Loucy (cell line): ENCODE measurements at regions not wholly inside any gene's neighbourhood (a gene's known extent, or its start where the extent isn't known, plus 50 kb on each side); places are given as distances from the start of the nearest gene placed in this dataset.

Source experiments
- H2AFZ ChIP-seq: fragments of 200-600 bp; sonication (generic); 2 replicates; pipeline ENCODE4 v1.6.0; 2016; ENCODE audit warnings: antibody characterized with exemption, mild to moderate bottlenecking, low read length, moderate library complexity
- H3F3A ChIP-seq: fragments of 200-600 bp; 2 replicates; pipeline ENCODE4 v1.6.0; 2016; ENCODE audit warnings: antibody characterized with exemption, low read depth, mild to moderate bottlenecking
- H3K27me3 ChIP-seq: fragments of 200-600 bp; sonication (generic); 2 replicates; pipeline ENCODE4 v1.6.1; 2014; ENCODE audit warnings: low read length, mild to moderate bottlenecking; ENCODE audit not compliant: insufficient read depth, poor library complexity, severe bottlenecking
- H3K36me3 ChIP-seq: fragments of 200-600 bp; sonication (generic); 2 replicates; pipeline ENCODE4 v1.6.1; 2016; ENCODE audit warnings: low read length; ENCODE audit not compliant: insufficient read depth
- H3K4me1 ChIP-seq: fragments of 200-600 bp; sonication (generic); 2 replicates; pipeline ENCODE4 v1.5.1; 2014; ENCODE audit warnings: low read length, mild to moderate bottlenecking; ENCODE audit not compliant: insufficient read depth, poor library complexity, severe bottlenecking
- H3K4me2 ChIP-seq: fragments of 200-600 bp; sonication (generic); 2 replicates; pipeline ENCODE4 v1.6.0; 2014; ENCODE audit warnings: antibody characterized with exemption, low read length, low read depth, mild to moderate bottlenecking; ENCODE audit not compliant: poor library complexity, severe bottlenecking
- H3K4me3 ChIP-seq: fragments of 200-600 bp; sonication (generic); 2 replicates; pipeline ENCODE4 v1.5.1; 2014; ENCODE audit warnings: low read length, mild to moderate bottlenecking, mixed read lengths; ENCODE audit not compliant: poor library complexity, severe bottlenecking
- H3K79me2 ChIP-seq: fragments of 200-600 bp; sonication (generic); 2 replicates; pipeline ENCODE4 v1.6.1; 2014; ENCODE audit warnings: low read length; ENCODE audit not compliant: insufficient read depth
- H3K9ac ChIP-seq: fragments of 200-600 bp; sonication (generic); 2 replicates; pipeline ENCODE4 v1.6.0; 2014; ENCODE audit warnings: mild to moderate bottlenecking, low read depth, low read length, moderate library complexity; ENCODE audit not compliant: poor library complexity, severe bottlenecking
- H3K9me2 ChIP-seq: fragments of 200-600 bp; sonication (generic); replicated peaks from 2 replicates; pipeline ENCODE4 v1.6.1; 2016; ENCODE audit warnings: low read depth, low read length, mixed read lengths
- H3K9me3 ChIP-seq: fragments of 200-600 bp; sonication (generic); 2 replicates; pipeline ENCODE4 v1.6.1; 2014; ENCODE audit warnings: mild to moderate bottlenecking, antibody characterized with exemption, low read length, low read depth; ENCODE audit not compliant: insufficient read depth
- H4K20me1 ChIP-seq: fragments of 200-600 bp; sonication (generic); 2 replicates; pipeline ENCODE4 v1.6.0; 2014; ENCODE audit warnings: antibody characterized with exemption, low read length, mild to moderate bottlenecking; ENCODE audit not compliant: insufficient read depth, poor library complexity, severe bottlenecking
- EZH2phosphoT487 ChIP-seq: fragments of 200-600 bp; IDR thresholded peaks from 2 replicates; pipeline ENCODE4 v1.6.1; 2018; ENCODE audit warnings: antibody characterized with exemption, mild to moderate bottlenecking, moderate library complexity, borderline replicate concordance
- TF ChIP-seq, protein P1 (sequence below): fragments of 200-600 bp; sonication (generic); conservative IDR thresholded peaks from 2 replicates; pipeline ENCODE4 v1.5.1; 2014; ENCODE audit warnings: mild to moderate bottlenecking, antibody characterized with exemption, low read length

GRCh38 chr1:117680316-117681002 is 74.6 kb downstream of the TENT5C start:
- Histone ChIP-seq H3K4me1 (no peaks in the 10 kb centered on the region), H2AFZ (no peak overlapping the region), H3K9me2 (no peaks in the 10 kb centered on the region), H3K4me2 (no peak overlapping the region), H3K9ac (no peak overlapping the region), H3K4me3 (no peak overlapping the region), H4K20me1 (no peaks in the 10 kb centered on the region), H3K27me3 (no peaks in the 10 kb centered on the region), H3K36me3 (no peaks in the 10 kb centered on the region), H3F3A (no peaks in the 10 kb centered on the region), H3K79me2 (no peaks in the 10 kb centered on the region), H3K9me3 (no peaks in the 10 kb centered on the region)
- TF ChIP-seq, protein P1, sequence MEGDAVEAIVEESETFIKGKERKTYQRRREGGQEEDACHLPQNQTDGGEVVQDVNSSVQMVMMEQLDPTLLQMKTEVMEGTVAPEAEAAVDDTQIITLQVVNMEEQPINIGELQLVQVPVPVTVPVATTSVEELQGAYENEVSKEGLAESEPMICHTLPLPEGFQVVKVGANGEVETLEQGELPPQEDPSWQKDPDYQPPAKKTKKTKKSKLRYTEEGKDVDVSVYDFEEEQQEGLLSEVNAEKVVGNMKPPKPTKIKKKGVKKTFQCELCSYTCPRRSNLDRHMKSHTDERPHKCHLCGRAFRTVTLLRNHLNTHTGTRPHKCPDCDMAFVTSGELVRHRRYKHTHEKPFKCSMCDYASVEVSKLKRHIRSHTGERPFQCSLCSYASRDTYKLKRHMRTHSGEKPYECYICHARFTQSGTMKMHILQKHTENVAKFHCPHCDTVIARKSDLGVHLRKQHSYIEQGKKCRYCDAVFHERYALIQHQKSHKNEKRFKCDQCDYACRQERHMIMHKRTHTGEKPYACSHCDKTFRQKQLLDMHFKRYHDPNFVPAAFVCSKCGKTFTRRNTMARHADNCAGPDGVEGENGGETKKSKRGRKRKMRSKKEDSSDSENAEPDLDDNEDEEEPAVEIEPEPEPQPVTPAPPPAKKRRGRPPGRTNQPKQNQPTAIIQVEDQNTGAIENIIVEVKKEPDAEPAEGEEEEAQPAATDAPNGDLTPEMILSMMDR, result no peak
- no peak for TF ChIP-seq EZH2phosphoT487

DNA sequence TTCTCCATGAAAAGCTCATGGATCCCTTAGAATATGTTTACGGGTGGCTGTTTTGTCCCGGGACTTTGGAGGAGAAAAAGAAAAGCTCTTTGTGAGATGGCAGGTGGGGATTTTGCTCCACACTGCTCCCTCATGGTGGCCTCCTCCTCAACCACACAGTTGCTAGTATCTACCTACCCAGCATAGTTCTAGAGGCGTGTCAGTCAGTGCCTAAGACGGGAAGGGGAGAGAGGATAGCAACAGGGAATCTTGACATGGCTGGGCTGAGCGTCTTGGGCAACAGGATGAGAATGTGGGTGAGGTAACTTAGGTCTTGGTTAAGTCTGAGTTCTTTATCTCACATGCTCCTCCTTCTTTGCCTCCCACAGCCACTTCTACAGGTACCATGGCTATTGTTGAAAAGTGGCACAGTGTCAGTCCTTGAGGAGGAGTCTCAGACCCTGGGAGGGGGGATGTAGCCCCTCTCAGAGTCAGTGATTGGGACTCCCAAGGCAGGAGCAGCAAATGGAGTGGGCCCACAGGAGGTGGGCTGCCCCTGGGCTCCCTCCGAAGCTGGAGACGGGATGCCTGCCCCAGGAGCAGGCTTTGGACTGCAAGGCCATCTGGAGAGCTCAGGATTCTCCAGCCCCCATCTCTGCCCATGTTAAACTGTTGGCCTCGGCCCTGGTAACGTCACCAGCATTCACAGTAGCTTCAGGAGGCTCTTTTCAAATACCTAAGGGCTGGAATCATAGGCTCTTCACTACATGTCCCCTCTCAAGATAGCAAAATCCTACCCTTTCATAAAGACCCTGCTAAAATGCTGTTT is 75.4 kb downstream of the TENT5C start:
- no peaks in the 10 kb centered on the region for H3K27me3 ChIP-seq
- no peaks in the 10 kb centered on the region for H3K36me3 ChIP-seq
- no peak overlapping the region for H3K4me2 ChIP-seq

GRCh38 chr1:117681901-117682250 is 76.0 kb downstream of the TENT5C start:
- H3K9ac ChIP-seq, result no peak overlapping the region
- H4K20me1 ChIP-seq, result no peaks in the 10 kb centered on the region
- TF ChIP-seq, protein P1, result no peak
- no peak for TF ChIP-seq EZH2phosphoT487

More for the DNA sequence above, 75.4 kb downstream of the TENT5C start:
- Histone ChIP-seq H3K4me1 (no peaks in the 10 kb centered on the region), H2AFZ (no peak overlapping the region), H3K4me3 (no peak overlapping the region), H3F3A (no peaks in the 10 kb centered on the region), H3K9me2 (no peaks in the 10 kb centered on the region), H3K79me2 (no peaks in the 10 kb centered on the region), H4K20me1 (no peaks in the 10 kb centered on the region), H3K9ac (no peak overlapping the region), H3K9me3 (no peaks in the 10 kb centered on the region)
- no peak for TF ChIP-seq EZH2phosphoT487
- TF ChIP-seq, protein P1, result peak; percentile 38

More at GRCh38 chr1:117681901-117682250, 76.0 kb downstream of the TENT5C start:
- Histone ChIP-seq H3K4me3 (no peak overlapping the region), H3K36me3 (no peaks in the 10 kb centered on the region), H3K4me1 (no peaks in the 10 kb centered on the region), H3K9me2 (no peaks in the 10 kb centered on the region), H3K27me3 (no peaks in the 10 kb centered on the region), H2AFZ (no peak overlapping the region), H3F3A (no peaks in the 10 kb centered on the region), H3K79me2 (no peaks in the 10 kb centered on the region), H3K4me2 (no peak overlapping the region), H3K9me3 (no peaks in the 10 kb centered on the region)
